Ishikawa (cell line): ENCODE measurements at regions not wholly inside any gene's neighbourhood (a gene's known extent, or its start where the extent isn't known, plus 50 kb on each side); places are given as distances from the start of the nearest gene placed in this dataset.

Experiments used
- CEBPB ChIP-seq: IDR thresholded peaks from 2 replicates; pipeline ENCODE4 v1.6.1; 2012
- CREB1 ChIP-seq: IDR thresholded peaks from 2 replicates; pipeline ENCODE4 v1.6.1; 2012; ENCODE audit warnings: low read depth
- EP300 ChIP-seq: IDR thresholded peaks from 2 replicates; pipeline ENCODE4 v1.6.1; 2012; ENCODE audit warnings: borderline replicate concordance
- FOXM1 ChIP-seq: IDR thresholded peaks from 2 replicates; pipeline ENCODE4 v1.6.1; 2012; ENCODE audit warnings: low read depth, borderline replicate concordance
- NFIC ChIP-seq: IDR thresholded peaks from 2 replicates; pipeline ENCODE4 v1.6.1; 2012
- TEAD4 ChIP-seq: IDR thresholded peaks from 2 replicates; pipeline ENCODE4 v1.6.1; 2012
- YY1 ChIP-seq: IDR thresholded peaks from 2 replicates; pipeline ENCODE4 v1.6.1; 2012; ENCODE audit warnings: low read depth
- TF ChIP-seq, protein P1 (sequence below): IDR thresholded peaks from 2 replicates; pipeline ENCODE4 v1.6.1; 2012; ENCODE audit warnings: low read depth, mild to moderate bottlenecking
- TF ChIP-seq, protein P2 (sequence below): IDR thresholded peaks from 2 replicates; pipeline ENCODE4 v1.6.1; 2012
- TF ChIP-seq, protein P3 (sequence below): IDR thresholded peaks from 2 replicates; pipeline ENCODE4 v1.6.1; 2012

DNA sequence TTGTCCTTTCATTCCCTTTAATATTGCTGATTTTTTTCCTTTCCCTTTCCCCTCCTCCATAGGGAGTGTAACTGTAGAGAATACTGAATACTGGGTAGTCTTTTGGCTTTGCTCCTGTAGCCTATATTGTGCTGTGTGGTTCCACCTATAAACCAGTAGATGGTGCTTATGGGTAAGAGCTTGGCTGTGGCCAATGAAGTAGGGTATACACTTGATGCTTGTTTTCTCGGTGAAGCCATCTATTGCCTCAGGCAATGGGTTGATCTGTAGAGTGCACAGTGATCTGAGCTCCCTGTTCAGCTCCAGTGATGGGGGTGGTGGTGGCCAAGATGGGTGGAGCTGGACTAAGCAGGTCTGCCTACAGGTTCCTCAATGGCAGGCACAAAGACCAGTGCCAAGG is 203.3 kb upstream of the IMPG1 start:
- TF ChIP-seq, protein P1, sequence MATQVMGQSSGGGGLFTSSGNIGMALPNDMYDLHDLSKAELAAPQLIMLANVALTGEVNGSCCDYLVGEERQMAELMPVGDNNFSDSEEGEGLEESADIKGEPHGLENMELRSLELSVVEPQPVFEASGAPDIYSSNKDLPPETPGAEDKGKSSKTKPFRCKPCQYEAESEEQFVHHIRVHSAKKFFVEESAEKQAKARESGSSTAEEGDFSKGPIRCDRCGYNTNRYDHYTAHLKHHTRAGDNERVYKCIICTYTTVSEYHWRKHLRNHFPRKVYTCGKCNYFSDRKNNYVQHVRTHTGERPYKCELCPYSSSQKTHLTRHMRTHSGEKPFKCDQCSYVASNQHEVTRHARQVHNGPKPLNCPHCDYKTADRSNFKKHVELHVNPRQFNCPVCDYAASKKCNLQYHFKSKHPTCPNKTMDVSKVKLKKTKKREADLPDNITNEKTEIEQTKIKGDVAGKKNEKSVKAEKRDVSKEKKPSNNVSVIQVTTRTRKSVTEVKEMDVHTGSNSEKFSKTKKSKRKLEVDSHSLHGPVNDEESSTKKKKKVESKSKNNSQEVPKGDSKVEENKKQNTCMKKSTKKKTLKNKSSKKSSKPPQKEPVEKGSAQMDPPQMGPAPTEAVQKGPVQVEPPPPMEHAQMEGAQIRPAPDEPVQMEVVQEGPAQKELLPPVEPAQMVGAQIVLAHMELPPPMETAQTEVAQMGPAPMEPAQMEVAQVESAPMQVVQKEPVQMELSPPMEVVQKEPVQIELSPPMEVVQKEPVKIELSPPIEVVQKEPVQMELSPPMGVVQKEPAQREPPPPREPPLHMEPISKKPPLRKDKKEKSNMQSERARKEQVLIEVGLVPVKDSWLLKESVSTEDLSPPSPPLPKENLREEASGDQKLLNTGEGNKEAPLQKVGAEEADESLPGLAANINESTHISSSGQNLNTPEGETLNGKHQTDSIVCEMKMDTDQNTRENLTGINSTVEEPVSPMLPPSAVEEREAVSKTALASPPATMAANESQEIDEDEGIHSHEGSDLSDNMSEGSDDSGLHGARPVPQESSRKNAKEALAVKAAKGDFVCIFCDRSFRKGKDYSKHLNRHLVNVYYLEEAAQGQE = no peak
- TF ChIP-seq EP300 (no peak), CREB1 (no peak), TEAD4 (no peak), YY1 (no peak), FOXM1 (no peak), CEBPB (no peak), NFIC (no peak)
- TF ChIP-seq, protein P2, sequence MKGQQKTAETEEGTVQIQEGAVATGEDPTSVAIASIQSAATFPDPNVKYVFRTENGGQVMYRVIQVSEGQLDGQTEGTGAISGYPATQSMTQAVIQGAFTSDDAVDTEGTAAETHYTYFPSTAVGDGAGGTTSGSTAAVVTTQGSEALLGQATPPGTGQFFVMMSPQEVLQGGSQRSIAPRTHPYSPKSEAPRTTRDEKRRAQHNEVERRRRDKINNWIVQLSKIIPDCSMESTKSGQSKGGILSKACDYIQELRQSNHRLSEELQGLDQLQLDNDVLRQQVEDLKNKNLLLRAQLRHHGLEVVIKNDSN = no peak
- TF ChIP-seq, protein P3, sequence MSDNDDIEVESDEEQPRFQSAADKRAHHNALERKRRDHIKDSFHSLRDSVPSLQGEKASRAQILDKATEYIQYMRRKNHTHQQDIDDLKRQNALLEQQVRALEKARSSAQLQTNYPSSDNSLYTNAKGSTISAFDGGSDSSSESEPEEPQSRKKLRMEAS = no peak
